Mesenchymal stem cell (in vitro differentiated cells and primary cell): ENCODE measurements at regions not wholly inside any gene's neighbourhood (a gene's known extent, or its start where the extent isn't known, plus 50 kb on each side); places are given as distances from the start of the nearest gene placed in this dataset.

Source experiments
- DNase-seq: peaks from one replicate; pipeline ENCODE4 v3.0.0-alpha.2; 2013
- H2AFZ ChIP-seq: one replicate; pipeline ENCODE4 v1.6.1; 2013; ENCODE audit warnings: low read depth, mild to moderate bottlenecking, control low read depth, inconsistent platforms, low read length, moderate library complexity
- H2AK5ac ChIP-seq: 2 replicates; pipeline ENCODE4 v1.6.1; 2013; ENCODE audit warnings: low read length, moderate library complexity, mild to moderate bottlenecking, inconsistent platforms; ENCODE audit not compliant: severe bottlenecking
- H2BK120ac ChIP-seq: one replicate; pipeline ENCODE4 v1.6.1; 2013; ENCODE audit warnings: low read depth, mild to moderate bottlenecking, inconsistent platforms, low read length, moderate library complexity
- H2BK12ac ChIP-seq, 2 experiments: one replicate each; pipeline ENCODE4 v1.6.1; 2013; ENCODE audit warnings: inconsistent platforms in 2 of 2, low read length in 2 of 2, mild to moderate bottlenecking in 2 of 2, moderate library complexity in 2 of 2, control low read depth in 1 of 2
- H2BK15ac ChIP-seq: one replicate; pipeline ENCODE4 v1.6.1; 2013; ENCODE audit warnings: mild to moderate bottlenecking, low read depth, inconsistent platforms; ENCODE audit not compliant: poor library complexity, severe bottlenecking
- H2BK5ac ChIP-seq: 2 replicates; pipeline ENCODE4 v1.6.1; 2013; ENCODE audit warnings: low read depth, mild to moderate bottlenecking, low read length, control low read depth, inconsistent platforms; ENCODE audit not compliant: poor library complexity, severe bottlenecking
- H3K14ac ChIP-seq, 2 experiments: one replicate each; pipeline ENCODE4 v1.6.1; 2013; ENCODE audit warnings: inconsistent platforms in 2 of 2, low read length in 2 of 2, control low read depth in 1 of 2, mild to moderate bottlenecking in 1 of 2, moderate library complexity in 1 of 2
- H3K18ac ChIP-seq, 2 experiments: one replicate each; pipeline ENCODE4 v1.6.1; 2013; ENCODE audit warnings: inconsistent platforms in 2 of 2, low read length in 2 of 2, control low read depth in 1 of 2, low read depth in 1 of 2, mild to moderate bottlenecking in 1 of 2
- H3K23ac ChIP-seq, 2 experiments: one replicate each; pipeline ENCODE4 v1.6.1; 2013; ENCODE audit warnings: inconsistent platforms in 2 of 2, low read length in 2 of 2, mild to moderate bottlenecking in 2 of 2, moderate library complexity in 2 of 2, control low read depth in 1 of 2
- H3K27ac ChIP-seq: 2 replicates; pipeline ENCODE4 v1.5.1; 2013; ENCODE audit warnings: mild to moderate bottlenecking, moderate library complexity, low read length, control low read depth, inconsistent platforms; ENCODE audit not compliant: poor library complexity, severe bottlenecking
- H3K27me3 ChIP-seq, 2 experiments: 2 replicates each; pipeline versions ENCODE4 v1.6.1 to v1.7.0; 2013; ENCODE audit warnings: low read length in 2 of 2, mild to moderate bottlenecking in 2 of 2, moderate library complexity in 2 of 2, control low read depth in 1 of 2, inconsistent platforms in 1 of 2; ENCODE audit not compliant: control insufficient read depth in 1 of 2, insufficient read depth in 1 of 2
- H3K36me3 ChIP-seq, 2 experiments: 2 replicates each; pipeline versions ENCODE4 v1.6.1 to v1.7.0; 2013; ENCODE audit warnings: low read length in 2 of 2, control low read depth in 1 of 2, inconsistent platforms in 1 of 2, low read depth in 1 of 2, mild to moderate bottlenecking in 1 of 2; ENCODE audit not compliant: insufficient read depth in 2 of 2, control insufficient read depth in 1 of 2
- H3K4ac ChIP-seq, 2 experiments: one replicate each; pipeline ENCODE4 v1.6.1; 2013; ENCODE audit warnings: inconsistent platforms in 2 of 2, low read length in 2 of 2, mild to moderate bottlenecking in 2 of 2, moderate library complexity in 2 of 2, control low read depth in 1 of 2, low read depth in 1 of 2
- H3K4me1 ChIP-seq: 2 replicates; pipeline ENCODE4 v1.6.1; 2013; ENCODE audit warnings: low read depth, low read length, control low read depth; ENCODE audit not compliant: control insufficient read depth, insufficient read depth
- H3K4me2 ChIP-seq: 2 replicates; pipeline ENCODE4 v1.6.1; 2013; ENCODE audit warnings: low read length, mild to moderate bottlenecking, inconsistent platforms; ENCODE audit not compliant: poor library complexity, severe bottlenecking
- H3K4me3 ChIP-seq, 2 experiments: 2 replicates each; pipeline versions ENCODE4 v1.5.1 to v1.7.0; 2013; ENCODE audit warnings: low read length in 2 of 2, mild to moderate bottlenecking in 2 of 2, control low read depth in 1 of 2, low read depth in 1 of 2; ENCODE audit not compliant: insufficient read depth in 1 of 2
- H3K79me1 ChIP-seq: replicated peaks from 2 replicates; pipeline ENCODE4 v1.6.1; 2013; ENCODE audit warnings: mild to moderate bottlenecking, control low read depth, low read length, inconsistent platforms; ENCODE audit not compliant: poor library complexity, severe bottlenecking
- H3K9ac ChIP-seq: 2 replicates; pipeline ENCODE4 v1.7.0; 2013; ENCODE audit warnings: mild to moderate bottlenecking, low read length, moderate library complexity
- H3K9me3 ChIP-seq: 2 replicates; pipeline ENCODE4 v1.7.0; 2013; ENCODE audit warnings: mild to moderate bottlenecking, low read length; ENCODE audit not compliant: control insufficient read depth
- H4K8ac ChIP-seq: one replicate; pipeline ENCODE4 v1.6.1; 2013; ENCODE audit warnings: inconsistent platforms, mild to moderate bottlenecking, low read length, moderate library complexity
- H4K91ac ChIP-seq: one replicate; pipeline ENCODE4 v1.6.1; 2013; ENCODE audit warnings: mild to moderate bottlenecking, low read length, inconsistent platforms
- WGBS: methylation state at CpG from one replicate; pipeline ENCODE4 v1.1.7; 2013; ENCODE audit warnings: mixed read lengths; 5-methylcytosine and 5-hydroxymethylcytosine counted together

- no peak overlapping the region for H3K14ac ChIP-seq
- no peak overlapping the region for H3K9ac ChIP-seq
- H4K8ac ChIP-seq = no peak overlapping the region
- no peak overlapping the region for H2BK12ac ChIP-seq
- H2BK120ac ChIP-seq = no peak overlapping the region
- H2AFZ ChIP-seq = no peak overlapping the region
- H3K4me2 ChIP-seq = no peak overlapping the region
- H3K4ac ChIP-seq = no peak overlapping the region
- H3K79me1 ChIP-seq = no peaks in the 10 kb centered on the region
- no peak overlapping the region for H2AK5ac ChIP-seq
- H3K36me3 ChIP-seq = no peaks in the 10 kb centered on the region
- no peak overlapping the region for H3K4me3 ChIP-seq
- no peak overlapping the region for H3K23ac ChIP-seq
- H3K9me3 ChIP-seq = no peaks in the 10 kb centered on the region
- H3K4me1 ChIP-seq = no peaks in the 10 kb centered on the region
- no peak overlapping the region for H3K27ac ChIP-seq
- H3K18ac ChIP-seq = no peak overlapping the region
- peak overlapping the region; percentile 8 for H2BK5ac ChIP-seq
- H4K91ac ChIP-seq = no peak overlapping the region
- DNase-seq = no peak
- H3K27me3 ChIP-seq = no peaks in the 10 kb centered on the region
- no peak overlapping the region for H2BK15ac ChIP-seq
Measured at GRCh38 chr3:103136621-103137020, 701.8 kb downstream of the ZPLD1 start.

- Histone ChIP-seq H2BK120ac (no peak overlapping the region), H3K4me1 (no peaks in the 10 kb centered on the region), H4K91ac (no peak overlapping the region), H2BK5ac (no peak overlapping the region), H3K14ac (no peak overlapping the region), H3K4me2 (no peak overlapping the region), H4K8ac (no peak overlapping the region), H2AFZ (no peak overlapping the region), H3K27ac (no peak overlapping the region), H3K4ac (no peak overlapping the region), H2AK5ac (no peak overlapping the region), H3K36me3 (no peaks in the 10 kb centered on the region), H3K27me3 (no peaks in the 10 kb centered on the region), H3K9me3 (no peaks in the 10 kb centered on the region), H2BK15ac (no peak overlapping the region), H3K4me3 (no peak overlapping the region), H3K18ac (no peak overlapping the region), H3K9ac (no peak overlapping the region), H3K79me1 (no peaks in the 10 kb centered on the region), H2BK12ac (no peak overlapping the region), H3K23ac (no peak overlapping the region)
- no peak for DNase-seq
Measured at GRCh38 chr3:103137830-103138229, 703.0 kb downstream of the ZPLD1 start.

DNA sequence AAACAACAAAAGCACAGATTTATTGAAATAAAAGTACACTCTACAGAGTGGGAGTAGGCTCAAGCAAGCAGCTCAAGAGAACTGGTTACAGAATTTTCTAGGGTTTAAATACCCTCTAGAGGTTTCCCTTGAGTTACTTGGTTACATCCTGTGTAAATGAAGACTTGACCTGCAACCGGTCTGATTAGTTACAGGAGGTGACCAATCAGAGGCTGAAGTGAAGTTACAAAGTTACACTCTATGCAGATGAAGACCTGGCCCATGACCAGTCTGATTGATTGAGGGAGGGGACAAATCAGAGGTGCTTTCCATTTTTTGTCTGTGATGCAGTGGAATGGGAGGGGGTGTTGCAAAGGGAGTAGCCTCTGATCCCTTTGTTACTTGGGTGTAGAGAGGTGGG is 723.4 kb downstream of the ZPLD1 start:
- Histone ChIP-seq H3K4ac (no peak overlapping the region), H3K18ac (no peak overlapping the region), H3K9ac (no peak overlapping the region)

DNA sequence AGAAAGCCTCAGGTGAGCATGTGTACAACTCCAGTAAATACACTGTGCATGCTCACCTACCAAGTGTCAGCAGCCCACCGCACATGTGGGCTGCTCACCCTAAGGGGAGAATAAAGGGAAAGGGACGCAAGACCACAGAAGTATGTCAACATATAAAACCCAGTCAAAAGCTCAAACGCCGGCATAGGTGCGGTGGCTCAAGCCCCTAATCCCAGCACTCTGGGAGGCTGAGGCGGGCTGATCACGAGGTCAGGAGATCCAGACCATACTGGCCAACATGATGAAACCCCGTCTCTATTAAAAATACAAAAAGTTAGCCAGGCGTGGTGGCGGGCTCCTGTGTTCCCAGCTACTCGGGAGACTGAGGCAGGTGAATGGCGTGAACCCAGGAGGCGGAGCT is 732.1 kb downstream of the ZPLD1 start:
- no peak overlapping the region for H4K91ac ChIP-seq
- no peaks in the 10 kb centered on the region for H3K27me3 ChIP-seq
- no peak for DNase-seq
- H3K9me3 ChIP-seq = no peaks in the 10 kb centered on the region
- H2AFZ ChIP-seq = no peak overlapping the region
- H2AK5ac ChIP-seq = no peak overlapping the region
- H3K27ac ChIP-seq = no peak overlapping the region
- H2BK15ac ChIP-seq = no peak overlapping the region
- H2BK5ac ChIP-seq = no peak overlapping the region
- H3K4me3 ChIP-seq = no peak overlapping the region
- H4K8ac ChIP-seq = no peak overlapping the region
- H3K9ac ChIP-seq = no peak overlapping the region
- no peaks in the 10 kb centered on the region for H3K36me3 ChIP-seq
- H2BK120ac ChIP-seq = no peak overlapping the region
- no peak overlapping the region for H3K14ac ChIP-seq
- H3K18ac ChIP-seq = no peak overlapping the region
- no peak overlapping the region for H3K23ac ChIP-seq
- no peak overlapping the region for H2BK12ac ChIP-seq
- H3K4ac ChIP-seq = no peak overlapping the region
- H3K79me1 ChIP-seq = no peaks in the 10 kb centered on the region
- 94% methylated on average over 13 of the region's 13 CpGs for WGBS
- H3K4me2 ChIP-seq = no peak overlapping the region
- H3K4me1 ChIP-seq = no peaks in the 10 kb centered on the region

More for the DNA sequence above, 723.4 kb downstream of the ZPLD1 start:
- H2BK12ac ChIP-seq = no peak overlapping the region
- WGBS = 82% methylated on average over 1 of the region's 1 CpG
- no peaks in the 10 kb centered on the region for H3K9me3 ChIP-seq
- H3K14ac ChIP-seq = no peak overlapping the region
- no peak for DNase-seq
- H3K79me1 ChIP-seq = no peaks in the 10 kb centered on the region
- H3K4me2 ChIP-seq = no peak overlapping the region
- H4K91ac ChIP-seq = no peak overlapping the region
- H2BK120ac ChIP-seq = no peak overlapping the region
- no peak overlapping the region for H3K27ac ChIP-seq
- H2BK5ac ChIP-seq = no peak overlapping the region
- no peak overlapping the region for H4K8ac ChIP-seq
- no peak overlapping the region for H2AFZ ChIP-seq
- no peak overlapping the region for H2BK15ac ChIP-seq
- no peaks in the 10 kb centered on the region for H3K36me3 ChIP-seq
- no peak overlapping the region for H3K23ac ChIP-seq
- H2AK5ac ChIP-seq = no peak overlapping the region
- no peak overlapping the region for H3K4me3 ChIP-seq
- no peaks in the 10 kb centered on the region for H3K4me1 ChIP-seq
- no peaks in the 10 kb centered on the region for H3K27me3 ChIP-seq
